Astrocyte of the spinal cord (primary cell): ENCODE measurements at regions not wholly inside any gene's neighbourhood (a gene's known extent, or its start where the extent isn't known, plus 50 kb on each side); places are given as distances from the start of the nearest gene placed in this dataset.
"Not testable (repeated sequence)": the region's sequence is repeated elsewhere in the genome, so short reads cannot be mapped to it uniquely, and the experiment has no call there.

Experiments used
- DNase-seq: peaks from one replicate; pipeline ENCODE4 v3.0.0; 2011; ENCODE audit warnings: low read depth, low spot score
- H3K4me3 ChIP-seq: 2 replicates; pipeline ENCODE4 v1.5.1; 2011; ENCODE audit warnings: low read depth, mild to moderate bottlenecking, low read length, moderate library complexity
- in situ Hi-C: cut with HindIII; loops from 2 replicates; pipeline ENCODE4 v1.10.0; 2017; ENCODE audit warnings: low sequenced_read_pairs
- TF ChIP-seq, protein P1 (sequence below): IDR thresholded peaks from 2 replicates; pipeline ENCODE4 v1.5.1; 2012; ENCODE audit warnings: low read depth, mild to moderate bottlenecking, low read length, inconsistent platforms

DNA sequence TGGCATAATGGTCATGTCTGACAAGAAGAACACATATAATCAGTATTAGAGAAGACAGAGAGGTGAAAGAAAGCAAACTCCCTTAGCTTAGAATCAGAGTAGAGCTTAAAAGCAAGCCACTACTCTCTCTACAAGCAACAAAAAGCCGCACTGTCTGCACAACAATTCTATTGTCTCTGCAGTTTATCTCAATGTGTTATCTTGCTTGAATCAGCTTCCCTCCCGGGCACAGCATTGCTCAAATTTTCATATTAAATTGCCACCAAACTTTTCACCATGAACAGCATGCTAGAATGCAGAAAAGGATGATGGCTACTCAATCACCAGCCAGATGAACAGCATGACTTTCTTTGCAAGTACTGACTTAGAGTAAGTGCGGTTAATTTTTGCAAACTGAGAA, 356.0 kb upstream of the KYNU start:
- TF ChIP-seq, protein P1, sequence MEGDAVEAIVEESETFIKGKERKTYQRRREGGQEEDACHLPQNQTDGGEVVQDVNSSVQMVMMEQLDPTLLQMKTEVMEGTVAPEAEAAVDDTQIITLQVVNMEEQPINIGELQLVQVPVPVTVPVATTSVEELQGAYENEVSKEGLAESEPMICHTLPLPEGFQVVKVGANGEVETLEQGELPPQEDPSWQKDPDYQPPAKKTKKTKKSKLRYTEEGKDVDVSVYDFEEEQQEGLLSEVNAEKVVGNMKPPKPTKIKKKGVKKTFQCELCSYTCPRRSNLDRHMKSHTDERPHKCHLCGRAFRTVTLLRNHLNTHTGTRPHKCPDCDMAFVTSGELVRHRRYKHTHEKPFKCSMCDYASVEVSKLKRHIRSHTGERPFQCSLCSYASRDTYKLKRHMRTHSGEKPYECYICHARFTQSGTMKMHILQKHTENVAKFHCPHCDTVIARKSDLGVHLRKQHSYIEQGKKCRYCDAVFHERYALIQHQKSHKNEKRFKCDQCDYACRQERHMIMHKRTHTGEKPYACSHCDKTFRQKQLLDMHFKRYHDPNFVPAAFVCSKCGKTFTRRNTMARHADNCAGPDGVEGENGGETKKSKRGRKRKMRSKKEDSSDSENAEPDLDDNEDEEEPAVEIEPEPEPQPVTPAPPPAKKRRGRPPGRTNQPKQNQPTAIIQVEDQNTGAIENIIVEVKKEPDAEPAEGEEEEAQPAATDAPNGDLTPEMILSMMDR, result no peak
- H3K4me3 ChIP-seq, result no peak overlapping the region
- in situ Hi-C loops, result no loop called here
- DNase-seq, result no peak

DNA sequence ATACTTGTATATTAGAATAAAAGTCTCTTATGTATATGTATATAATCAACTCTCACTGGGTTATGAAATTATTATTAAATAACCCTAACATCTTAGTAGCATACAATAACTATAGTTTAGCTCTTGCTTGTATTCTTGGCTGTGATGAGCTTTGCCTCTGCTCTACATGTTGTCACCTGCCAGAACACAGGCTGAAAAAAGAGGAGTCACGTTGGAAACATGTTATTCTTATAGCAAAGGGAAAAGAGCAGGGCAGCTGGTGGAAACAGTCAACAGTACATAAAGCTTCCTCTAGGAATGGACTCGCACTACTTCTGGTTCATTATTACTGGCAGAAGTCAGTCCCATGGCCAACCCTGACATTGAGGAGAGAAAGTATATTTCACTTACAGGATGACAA, 362.0 kb upstream of the KYNU start:
- no peak overlapping the region for H3K4me3 ChIP-seq
- DNase-seq, result no peak
- in situ Hi-C loops, result no loop called here
- TF ChIP-seq, protein P1, result no peak

DNA sequence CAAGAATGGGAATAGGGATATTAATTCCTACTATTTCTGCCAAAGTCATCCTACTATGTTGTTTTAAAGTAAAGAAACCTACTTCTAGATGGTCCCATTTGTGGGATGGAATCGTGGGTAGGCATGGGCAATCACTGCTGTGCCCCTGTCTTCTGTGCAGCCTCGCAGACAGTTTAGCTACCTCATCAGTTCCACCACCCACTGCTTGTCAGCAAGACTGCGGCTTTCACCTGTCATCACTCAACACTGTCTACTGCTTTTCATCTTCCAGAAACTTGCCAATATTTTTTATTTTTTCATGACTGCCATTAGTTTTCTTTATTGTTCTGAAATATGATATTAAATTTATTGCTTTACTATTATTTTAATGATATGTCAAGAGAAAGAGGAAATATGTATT, 368.1 kb upstream of the KYNU start:
- no peak overlapping the region for H3K4me3 ChIP-seq
- in situ Hi-C loops, result no loop called here
- TF ChIP-seq, protein P1, result no peak
- DNase-seq, result no peak

DNA sequence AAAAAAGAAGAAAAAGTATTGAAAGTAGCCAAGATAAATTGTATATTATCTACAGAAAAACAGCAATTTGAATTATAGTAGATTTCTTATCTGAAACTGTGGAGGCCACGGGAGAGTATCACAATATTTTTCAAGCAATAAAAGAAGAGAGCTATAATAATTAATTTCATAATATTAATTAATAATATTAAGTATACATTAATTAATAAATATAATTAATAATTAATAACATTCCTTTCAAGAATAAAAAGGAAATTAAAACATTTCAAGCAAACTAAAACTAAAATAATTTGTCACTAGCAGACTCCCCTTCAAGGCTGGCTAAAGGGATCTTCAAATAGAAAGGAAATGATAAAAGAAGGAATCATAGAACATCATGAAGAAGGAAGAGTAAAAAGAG, 372.7 kb upstream of the KYNU start:
- TF ChIP-seq, protein P1, result no peak
- DNase-seq, result no peak
- H3K4me3 ChIP-seq, result no peak overlapping the region
- in situ Hi-C loops, result no loop called here

DNA sequence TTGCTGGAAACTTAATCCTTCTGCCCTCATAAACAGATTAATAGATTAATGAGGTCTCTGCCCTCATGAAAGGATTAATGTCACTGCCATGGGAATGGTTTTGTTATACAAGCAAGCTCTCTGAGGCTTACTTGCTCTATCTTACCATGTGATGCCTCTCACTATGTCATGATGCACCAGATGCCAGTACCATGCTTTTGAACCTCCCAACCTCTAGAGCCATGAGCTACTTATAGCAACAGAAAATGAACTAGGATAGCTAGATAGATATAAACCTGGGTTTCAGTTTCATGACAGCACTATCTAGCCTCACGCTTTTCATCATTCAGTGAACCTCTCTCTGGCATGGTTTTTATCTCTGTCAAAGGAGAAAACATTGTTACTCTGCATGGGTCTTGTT, 371.6 kb upstream of the LRP1B start:
- in situ Hi-C loops, result no loop called here

DNA sequence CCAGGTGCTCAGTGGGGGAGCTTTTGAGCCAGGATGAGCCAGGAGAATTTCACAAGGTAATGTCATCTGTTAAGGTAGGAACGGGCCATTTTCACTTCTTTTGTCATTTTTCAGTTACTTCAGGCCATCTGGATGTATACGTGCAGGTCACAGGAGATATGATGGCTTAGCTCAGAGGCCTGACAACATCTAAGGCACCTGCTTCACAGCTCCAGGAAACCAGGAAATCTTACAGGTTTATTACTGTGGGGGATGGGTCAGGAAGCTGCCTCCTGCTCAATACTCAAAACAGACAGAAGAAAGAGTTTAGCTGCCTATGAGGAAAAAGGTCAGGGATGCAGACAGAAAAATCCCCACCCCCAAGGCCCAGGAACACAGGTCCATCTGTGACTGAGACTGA, 364.3 kb upstream of the LRP1B start:
- H3K4me3 ChIP-seq, result no peak overlapping the region
- DNase-seq, result no peak
- TF ChIP-seq, protein P1, result no peak
- in situ Hi-C loops, result no loop called here

More for the DNA sequence above, 371.6 kb upstream of the LRP1B start:
- no peak overlapping the region for H3K4me3 ChIP-seq
- TF ChIP-seq, protein P1, result no peak
- DNase-seq, result no peak

DNA sequence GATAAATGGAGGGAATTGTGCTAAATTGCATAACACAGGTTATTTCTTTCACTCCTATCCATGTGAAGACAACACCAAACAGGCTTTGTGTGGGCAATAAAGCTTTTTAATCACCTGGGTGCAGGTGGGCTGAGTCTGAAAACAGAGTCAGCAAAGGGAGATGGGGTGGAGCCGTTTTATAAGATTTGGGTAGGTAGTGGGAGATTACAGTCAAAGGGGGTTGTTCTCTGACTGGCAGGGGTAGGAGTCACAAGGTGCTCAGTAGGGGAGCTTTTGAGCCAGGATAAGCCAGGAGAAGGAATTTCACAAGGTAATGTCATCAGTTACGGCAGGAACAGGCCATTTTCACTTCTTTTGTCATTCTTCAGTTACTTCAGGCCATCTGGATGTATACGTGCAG, 358.8 kb upstream of the LRP1B start:
- DNase-seq, in situ Hi-C loops, H3K4me3 ChIP-seq: not testable (repeated sequence)
